H9 (cell line): ENCODE measurements at regions not wholly inside any gene's neighbourhood (a gene's known extent, or its start where the extent isn't known, plus 50 kb on each side); places are given as distances from the start of the nearest gene placed in this dataset.

Experiments used
- DNase-seq: peaks from one replicate; pipeline ENCODE4 v3.0.0-alpha.2; 2017
- H2AFZ ChIP-seq: one replicate; pipeline ENCODE4 v1.6.1; 2013; ENCODE audit warnings: mild to moderate bottlenecking, low read length, control low read depth, moderate library complexity
- H2AK5ac ChIP-seq: 2 replicates; pipeline ENCODE4 v1.6.1; 2013; ENCODE audit warnings: low read length, control low read depth, mixed read lengths; ENCODE audit not compliant: insufficient read length
- H2BK120ac ChIP-seq: one replicate; pipeline ENCODE4 v1.6.1; 2013; ENCODE audit warnings: low read depth, mild to moderate bottlenecking, low read length, control low read depth, inconsistent platforms; ENCODE audit not compliant: poor library complexity, severe bottlenecking
- H2BK12ac ChIP-seq: 2 replicates; pipeline ENCODE4 v1.6.1; 2013; ENCODE audit warnings: low read length, control low read depth, mixed read lengths, low read depth; ENCODE audit not compliant: insufficient read length
- H2BK15ac ChIP-seq: 2 replicates; pipeline ENCODE4 v1.6.1; 2013; ENCODE audit warnings: low read depth, low read length, control low read depth
- H2BK20ac ChIP-seq: one replicate; pipeline ENCODE4 v1.6.1; 2013; ENCODE audit warnings: low read depth, mild to moderate bottlenecking, low read length, control low read depth, inconsistent platforms; ENCODE audit not compliant: poor library complexity, severe bottlenecking
- H2BK5ac ChIP-seq: 2 replicates; pipeline ENCODE4 v1.6.1; 2013; ENCODE audit warnings: low read length, control low read depth, mixed read lengths; ENCODE audit not compliant: insufficient read length
- H3K14ac ChIP-seq: 2 replicates; pipeline ENCODE4 v1.6.1; 2013; ENCODE audit warnings: low read length, control low read depth; ENCODE audit not compliant: insufficient read depth
- H3K18ac ChIP-seq: 2 replicates; pipeline ENCODE4 v1.6.1; 2013; ENCODE audit warnings: low read depth, mild to moderate bottlenecking, mixed read lengths, low read length, control low read depth; ENCODE audit not compliant: insufficient read length
- H3K23ac ChIP-seq: 2 replicates; pipeline ENCODE4 v1.6.1; 2013; ENCODE audit warnings: low read length, control low read depth, mixed read lengths, low read depth; ENCODE audit not compliant: insufficient read length
- H3K23me2 ChIP-seq: 2 replicates; pipeline ENCODE4 v1.6.1; 2013; ENCODE audit warnings: low read depth, mild to moderate bottlenecking, mixed read lengths, low read length, control low read depth; ENCODE audit not compliant: insufficient read length, poor library complexity, severe bottlenecking
- H3K27ac ChIP-seq: 2 replicates; pipeline ENCODE4 v1.5.1; 2013; ENCODE audit warnings: low read length, control low read depth, mixed read lengths, low read depth; ENCODE audit not compliant: insufficient read length
- H3K27me3 ChIP-seq: 2 replicates; pipeline ENCODE4 v1.6.1; 2013; ENCODE audit warnings: low read length, control low read depth, inconsistent platforms; ENCODE audit not compliant: insufficient read depth
- H3K4ac ChIP-seq: 2 replicates; pipeline ENCODE4 v1.6.1; 2013; ENCODE audit warnings: low read depth, mild to moderate bottlenecking, control low read depth, inconsistent platforms, low read length, moderate library complexity
- H3K4me1 ChIP-seq: 2 replicates; pipeline ENCODE4 v1.6.1; 2013; ENCODE audit warnings: low read length, control low read depth, inconsistent platforms; ENCODE audit not compliant: insufficient read depth
- H3K4me2 ChIP-seq: 2 replicates; pipeline ENCODE4 v1.6.1; 2013; ENCODE audit warnings: low read length, control low read depth, mixed read lengths; ENCODE audit not compliant: insufficient read length, insufficient read depth
- H3K56ac ChIP-seq: 2 replicates; pipeline ENCODE4 v1.6.1; 2013; ENCODE audit warnings: low read depth, mild to moderate bottlenecking, mixed read lengths, low read length, control low read depth; ENCODE audit not compliant: insufficient read length
- H3K79me1 ChIP-seq: 2 replicates; pipeline ENCODE4 v1.6.1; 2013; ENCODE audit warnings: low read depth, mild to moderate bottlenecking, moderate library complexity, low read length, control low read depth, inconsistent platforms; ENCODE audit not compliant: insufficient read depth, poor library complexity, severe bottlenecking
- H3K79me2 ChIP-seq: 2 replicates; pipeline ENCODE4 v1.6.1; 2013; ENCODE audit warnings: low read length, control low read depth, inconsistent platforms; ENCODE audit not compliant: insufficient read depth
- H3K9ac ChIP-seq: 2 replicates; pipeline ENCODE4 v1.6.1; 2013; ENCODE audit warnings: low read length, control low read depth, mixed read lengths; ENCODE audit not compliant: insufficient read length; ENCODE audit errors: extremely low read depth
- H3K9me3 ChIP-seq: one replicate; pipeline ENCODE4 v1.6.1; 2013; ENCODE audit warnings: low read depth, low read length, inconsistent platforms; ENCODE audit not compliant: control insufficient read depth
- H3T11ph ChIP-seq: one replicate; pipeline ENCODE4 v1.6.1; 2013; ENCODE audit warnings: mild to moderate bottlenecking, low read length, control low read depth, inconsistent platforms
- H4K20me1 ChIP-seq: one replicate; pipeline ENCODE4 v1.6.1; 2013; ENCODE audit not compliant: control insufficient read depth, insufficient read length, insufficient read depth
- H4K5ac ChIP-seq: 2 replicates; pipeline ENCODE4 v1.6.1; 2013; ENCODE audit warnings: low read depth, mild to moderate bottlenecking, mixed read lengths, low read length, control low read depth; ENCODE audit not compliant: insufficient read length
- H4K8ac ChIP-seq: replicated peaks from 2 replicates; pipeline ENCODE4 v1.6.1; 2013; ENCODE audit warnings: low read length, control low read depth, mixed read lengths, low read depth; ENCODE audit not compliant: insufficient read length
- H4K91ac ChIP-seq: 2 replicates; pipeline ENCODE4 v1.6.1; 2013; ENCODE audit warnings: low read depth, mild to moderate bottlenecking, moderate library complexity, mixed read lengths, low read length, control low read depth; ENCODE audit not compliant: insufficient read length
- H3K27ac Mint-ChIP-seq, 3 experiments: 2 replicates in 2 of 3; 3 replicates in 1 of 3; pipeline ENCODE4 v1.8.0; 2020 to 2021; ENCODE audit warnings: mixed read lengths in 3 of 3, mild to moderate bottlenecking in 1 of 3, moderate library complexity in 1 of 3
- H3K27me3 Mint-ChIP-seq: 2 replicates; pipeline ENCODE4 v1.8.0; 2021; ENCODE audit warnings: low read depth, mild to moderate bottlenecking, moderate library complexity, mixed read lengths
- H3K36me3 Mint-ChIP-seq, 3 experiments: 2 replicates in 2 of 3; 3 replicates in 1 of 3; pipeline ENCODE4 v1.8.0; 2020 to 2021; ENCODE audit warnings: low read depth in 3 of 3, mixed read lengths in 3 of 3; ENCODE audit not compliant: insufficient read depth in 1 of 3
- H3K4me1 Mint-ChIP-seq, 2 experiments: 2 replicates each; pipeline ENCODE4 v1.8.0; 2020; ENCODE audit warnings: mixed read lengths in 2 of 2
- H3K4me3 Mint-ChIP-seq, 2 experiments: 2 replicates in 1 of 2; 3 replicates in 1 of 2; pipeline ENCODE4 v1.8.0; 2020 to 2021; ENCODE audit warnings: mild to moderate bottlenecking in 2 of 2, mixed read lengths in 2 of 2, moderate library complexity in 1 of 2
- H3K9me3 Mint-ChIP-seq, 2 experiments: 2 replicates in 1 of 2; 3 replicates in 1 of 2; pipeline ENCODE4 v1.8.0; 2020; ENCODE audit warnings: mild to moderate bottlenecking in 2 of 2, mixed read lengths in 2 of 2, moderate library complexity in 1 of 2
- TF ChIP-seq, protein P1 (sequence below): fragments of 200-600 bp; sonication (generic); conservative IDR thresholded peaks from 3 replicates; pipeline ENCODE4 v1.8.0; 2021; ENCODE audit warnings: antibody characterized with exemption, mild to moderate bottlenecking

DNA sequence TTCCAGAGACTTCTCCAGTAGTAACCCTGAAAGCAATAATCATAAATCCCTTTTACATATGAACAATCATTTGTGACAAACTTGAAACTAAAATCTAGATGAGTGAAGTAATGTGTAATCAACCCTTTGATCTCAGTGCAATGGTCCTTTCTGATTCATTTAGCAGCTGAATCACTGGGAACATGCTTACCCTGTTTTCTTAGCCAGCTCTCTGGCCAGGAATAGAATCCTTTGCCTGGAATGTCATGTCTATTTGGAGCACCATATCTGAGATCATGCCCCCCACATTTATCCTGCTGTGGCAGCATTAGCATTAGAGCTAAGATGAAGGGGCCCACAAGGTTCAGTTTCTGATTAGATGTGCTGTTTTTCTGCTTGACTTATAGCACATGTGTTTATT lies 309.8 kb downstream of the OXSM start:
- Histone ChIP-seq H4K91ac (no peak overlapping the region), H3K79me1 (no peaks in the 10 kb centered on the region), H3T11ph (no peak overlapping the region), H3K56ac (no peak overlapping the region), H3K23me2 (no peaks in the 10 kb centered on the region), H3K14ac (no peak overlapping the region), H3K27me3 (no peaks in the 10 kb centered on the region), H2AFZ (no peak overlapping the region), H4K8ac (no peak overlapping the region), H3K4me2 (no peak overlapping the region), H3K79me2 (no peaks in the 10 kb centered on the region), H3K4me1 (no peaks in the 10 kb centered on the region), H2BK20ac (no peak overlapping the region), H3K27ac (no peak overlapping the region), H2AK5ac (no peak overlapping the region), H2BK5ac (no peak overlapping the region), H3K23ac (no peak overlapping the region), H4K20me1 (no peaks in the 10 kb centered on the region), H3K4ac (no peak overlapping the region), H2BK15ac (no peak overlapping the region), H2BK12ac (no peak overlapping the region), H3K9me3 (peaks cover 5% of the 10 kb centered on the region), H2BK120ac (no peak overlapping the region), H4K5ac (no peak overlapping the region), H3K18ac (no peak overlapping the region), H3K9ac (no peak overlapping the region)
- peaks cover 10 to 32% (median 25%) of the 10 kb centered on the region in 3 experiments for H3K36me3 Mint-ChIP-seq
- H3K9me3 Mint-ChIP-seq: peaks cover 34 to 35% of the 10 kb centered on the region in 2 experiments
- no peak overlapping the region for H3K27ac Mint-ChIP-seq
- no peak overlapping the region for H3K4me3 Mint-ChIP-seq
- TF ChIP-seq, protein P1, sequence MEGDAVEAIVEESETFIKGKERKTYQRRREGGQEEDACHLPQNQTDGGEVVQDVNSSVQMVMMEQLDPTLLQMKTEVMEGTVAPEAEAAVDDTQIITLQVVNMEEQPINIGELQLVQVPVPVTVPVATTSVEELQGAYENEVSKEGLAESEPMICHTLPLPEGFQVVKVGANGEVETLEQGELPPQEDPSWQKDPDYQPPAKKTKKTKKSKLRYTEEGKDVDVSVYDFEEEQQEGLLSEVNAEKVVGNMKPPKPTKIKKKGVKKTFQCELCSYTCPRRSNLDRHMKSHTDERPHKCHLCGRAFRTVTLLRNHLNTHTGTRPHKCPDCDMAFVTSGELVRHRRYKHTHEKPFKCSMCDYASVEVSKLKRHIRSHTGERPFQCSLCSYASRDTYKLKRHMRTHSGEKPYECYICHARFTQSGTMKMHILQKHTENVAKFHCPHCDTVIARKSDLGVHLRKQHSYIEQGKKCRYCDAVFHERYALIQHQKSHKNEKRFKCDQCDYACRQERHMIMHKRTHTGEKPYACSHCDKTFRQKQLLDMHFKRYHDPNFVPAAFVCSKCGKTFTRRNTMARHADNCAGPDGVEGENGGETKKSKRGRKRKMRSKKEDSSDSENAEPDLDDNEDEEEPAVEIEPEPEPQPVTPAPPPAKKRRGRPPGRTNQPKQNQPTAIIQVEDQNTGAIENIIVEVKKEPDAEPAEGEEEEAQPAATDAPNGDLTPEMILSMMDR: no peak
- DNase-seq: no peak
- no peaks in the 10 kb centered on the region for H3K27me3 Mint-ChIP-seq
- peaks cover 3 to 7% of the 10 kb centered on the region in 2 experiments for H3K4me1 Mint-ChIP-seq
